ENCODE measurements at regions not wholly inside any gene's neighbourhood (a gene's known extent, or its start where the extent isn't known, plus 50 kb on each side); places are given as distances from the start of the nearest gene placed in this dataset.

DNA sequence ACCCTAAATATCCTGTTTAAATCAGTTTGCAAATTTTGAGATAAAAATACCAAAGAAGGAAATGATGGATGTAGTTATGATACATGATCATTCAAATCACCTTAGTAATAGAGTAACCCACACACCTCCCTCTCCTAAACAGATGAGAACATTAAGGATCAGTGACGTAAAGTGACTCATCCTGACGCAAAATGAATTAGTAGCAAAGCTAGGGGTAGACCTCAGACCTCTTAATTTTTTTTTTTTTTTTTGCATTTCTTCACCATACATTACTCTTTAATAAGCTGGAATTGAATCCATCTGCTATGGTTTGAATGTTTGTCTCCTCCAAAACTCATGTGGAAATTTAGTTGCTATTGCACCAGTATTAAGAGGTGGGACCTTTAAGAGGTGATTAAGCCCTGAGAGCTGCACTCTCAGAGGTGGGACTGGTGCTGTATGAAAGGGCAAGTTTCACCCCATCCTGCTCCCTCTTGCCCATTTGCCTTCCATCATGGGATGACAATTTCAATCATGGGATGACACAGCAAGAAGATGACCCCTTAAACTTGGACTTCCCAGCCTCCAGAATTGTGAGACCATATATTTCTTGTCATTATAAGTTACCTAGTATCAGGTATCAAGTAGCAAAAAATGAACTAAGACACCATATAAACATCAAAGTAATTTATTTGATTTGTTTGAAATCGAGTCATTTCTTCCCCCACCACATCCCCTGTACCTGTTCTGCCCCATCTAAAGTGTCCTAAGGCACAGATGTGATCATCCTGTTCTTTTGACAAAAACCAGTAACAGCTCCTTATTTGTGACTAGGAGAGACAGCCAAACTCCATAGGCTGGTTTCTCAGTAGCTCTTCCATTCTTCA lies 114.6 kb upstream of the DUSP10 start:
- no peak for DNase-seq
- no peaks in the 10 kb centered on the region for H3K36me3 Mint-ChIP-seq (ENCODE audit: low read depth)
- H3K4me3 Mint-ChIP-seq: no peak overlapping the region
- peaks cover 3% of the 10 kb centered on the region for H3K9me3 Mint-ChIP-seq
- no peak overlapping the region for H3K27ac Mint-ChIP-seq
- no peaks in the 10 kb centered on the region for H3K27me3 Mint-ChIP-seq
- intact Hi-C loops (cut with micrococcal nuclease): no loop called here
- H3K4me1 Mint-ChIP-seq: peaks cover 6% of the 10 kb centered on the region

DNA sequence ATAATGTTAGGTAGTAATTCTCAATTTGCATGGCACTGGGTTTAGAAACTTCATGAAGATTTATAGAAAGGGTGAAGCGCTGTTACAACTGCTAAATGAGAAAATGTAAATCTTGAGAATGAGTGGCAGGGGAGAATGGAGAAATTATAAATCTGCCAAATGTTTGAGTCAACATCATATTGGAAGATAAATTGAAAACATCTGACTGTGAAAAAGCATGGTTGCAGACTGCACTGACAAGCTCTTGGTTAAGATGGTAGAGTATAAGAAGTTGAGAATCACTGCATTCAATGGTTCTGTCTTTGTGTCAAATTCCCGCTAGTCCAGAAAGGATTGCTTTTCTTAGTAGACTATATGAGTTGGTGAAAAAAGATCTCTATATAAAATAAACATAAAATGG lies 113.3 kb upstream of the DUSP10 start:
- Mint-ChIP-seq H3K36me3 (ENCODE audit: low read depth) (no peaks in the 10 kb centered on the region), H3K27ac (no peak overlapping the region), H3K4me1 (peaks cover 9% of the 10 kb centered on the region), H3K9me3 (peaks cover 3% of the 10 kb centered on the region), H3K4me3 (no peak overlapping the region), H3K27me3 (no peaks in the 10 kb centered on the region)
- intact Hi-C loops (cut with micrococcal nuclease): no loop called here
- DNase-seq: no peak

DNA sequence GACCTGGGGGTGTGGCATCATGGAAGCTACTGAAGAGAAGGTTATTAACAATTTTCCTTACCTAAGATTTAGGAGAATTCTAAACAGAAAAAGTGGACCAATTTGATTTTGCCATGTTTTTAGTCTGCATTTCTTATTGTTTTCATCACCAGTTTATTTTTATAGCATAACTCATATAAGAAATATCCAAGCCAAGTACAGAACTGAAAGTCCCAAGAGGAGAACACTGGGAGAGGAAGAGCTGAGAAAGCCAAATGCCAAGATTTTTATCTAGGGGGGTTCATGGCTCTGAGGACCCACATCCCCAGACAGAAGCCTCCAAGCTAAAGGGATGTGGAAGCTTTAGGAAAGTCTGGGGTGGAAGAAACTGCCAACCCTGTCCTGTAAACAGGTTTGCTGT lies 109.4 kb upstream of the DUSP10 start:
- Mint-ChIP-seq H3K4me1 (peaks cover 3% of the 10 kb centered on the region), H3K27me3 (no peaks in the 10 kb centered on the region), H3K36me3 (ENCODE audit: low read depth) (no peaks in the 10 kb centered on the region)

DNA sequence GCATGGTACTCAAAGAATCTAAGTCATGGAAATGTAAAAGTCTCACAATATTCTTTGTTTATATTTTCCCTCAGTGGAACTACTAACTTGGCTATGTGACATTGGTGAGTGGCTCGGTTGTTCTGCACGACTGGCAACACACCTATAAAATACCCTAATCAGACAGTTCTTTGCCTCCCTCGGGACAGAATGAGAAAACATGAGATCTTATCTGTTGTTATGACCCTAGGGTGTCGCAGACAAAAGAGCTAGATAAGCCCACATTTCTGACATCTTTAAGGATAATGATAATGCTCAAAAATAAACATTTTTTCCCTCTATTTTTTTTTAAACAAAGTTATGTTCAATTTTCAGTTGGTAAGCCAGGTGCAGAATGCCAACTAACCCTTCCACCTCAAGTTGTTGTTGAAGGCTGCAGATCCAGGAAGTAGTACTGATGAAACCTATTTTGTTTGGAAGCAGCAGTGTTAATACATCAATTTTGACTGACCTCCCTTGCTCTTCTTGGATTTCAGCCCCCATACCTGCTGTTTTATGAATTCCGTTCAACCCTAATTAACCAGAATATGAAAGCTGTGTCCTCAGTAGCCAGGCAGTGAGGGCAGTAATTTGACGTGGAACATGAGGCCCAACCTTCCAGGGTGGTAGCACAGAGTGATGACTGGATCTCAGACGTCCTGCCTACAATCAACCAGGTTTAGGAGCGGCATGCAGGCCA lies 108.7 kb upstream of the DUSP10 start:
- Mint-ChIP-seq H3K27me3 (no peaks in the 10 kb centered on the region), H3K36me3 (ENCODE audit: low read depth) (no peaks in the 10 kb centered on the region), H3K9me3 (peaks cover 3% of the 10 kb centered on the region), H3K27ac (no peak overlapping the region), H3K4me3 (no peak overlapping the region), H3K4me1 (peaks cover 3% of the 10 kb centered on the region)
- intact Hi-C loops (cut with micrococcal nuclease): no loop called here
- DNase-seq: no peak

More for the DNA sequence above, 109.4 kb upstream of the DUSP10 start:
- no peak overlapping the region for H3K27ac Mint-ChIP-seq
- H3K4me3 Mint-ChIP-seq: no peak overlapping the region
- DNase-seq: no peak
- intact Hi-C loops (cut with micrococcal nuclease): no loop called here
- peaks cover 3% of the 10 kb centered on the region for H3K9me3 Mint-ChIP-seq

DNA sequence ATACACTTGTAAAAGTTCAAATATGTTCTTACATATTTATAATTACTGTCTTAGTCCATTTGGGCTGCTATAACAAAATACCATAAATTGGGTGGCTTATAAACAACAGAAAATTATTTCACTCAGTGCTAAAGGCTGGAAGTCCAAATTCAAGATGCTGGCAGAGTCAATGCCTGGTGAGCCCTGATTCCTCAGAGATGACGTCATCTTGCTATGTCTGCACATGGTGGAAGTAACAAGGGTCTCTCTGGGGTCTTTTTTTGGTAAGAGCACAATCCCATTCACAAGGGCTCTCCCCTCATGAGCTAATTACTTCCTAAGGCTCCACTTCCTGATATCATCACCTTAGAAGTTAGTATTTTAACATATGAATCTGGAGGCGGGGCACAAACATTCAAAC lies 108.0 kb upstream of the DUSP10 start:
- intact Hi-C loops (cut with micrococcal nuclease): no loop called here
- Mint-ChIP-seq H3K4me1 (peaks cover 3% of the 10 kb centered on the region), H3K36me3 (ENCODE audit: low read depth) (no peaks in the 10 kb centered on the region), H3K27me3 (no peaks in the 10 kb centered on the region), H3K27ac (no peak overlapping the region), H3K4me3 (no peak overlapping the region), H3K9me3 (peaks cover 3% of the 10 kb centered on the region)
- no peak for DNase-seq

DNA sequence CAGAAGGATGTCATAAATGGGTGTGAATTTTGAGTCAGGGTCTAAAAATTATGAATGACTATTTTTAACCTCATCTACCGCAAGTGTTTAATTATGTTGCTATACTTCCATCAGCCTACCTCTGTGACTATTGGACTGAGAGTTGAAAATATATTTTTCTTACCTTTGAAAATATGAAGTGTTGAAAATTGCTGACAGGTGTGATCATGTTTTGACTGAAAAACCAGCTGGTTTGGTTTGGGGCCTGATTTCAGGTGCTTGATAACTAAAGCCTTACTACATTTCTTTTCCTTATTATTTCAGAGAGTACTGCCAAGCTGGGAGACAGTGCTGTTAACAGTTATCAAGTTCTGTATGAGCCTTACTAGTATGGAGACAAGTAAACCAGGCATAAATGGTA lies 107.2 kb upstream of the DUSP10 start:
- no peaks in the 10 kb centered on the region for H3K36me3 Mint-ChIP-seq (ENCODE audit: low read depth)
- no peak overlapping the region for H3K4me3 Mint-ChIP-seq
- no peaks in the 10 kb centered on the region for H3K27me3 Mint-ChIP-seq
- DNase-seq: no peak
- peaks cover 3% of the 10 kb centered on the region for H3K9me3 Mint-ChIP-seq
- H3K27ac Mint-ChIP-seq: no peak overlapping the region
- H3K4me1 Mint-ChIP-seq: peaks cover 3% of the 10 kb centered on the region
- intact Hi-C loops (cut with micrococcal nuclease): no loop called here

DNA sequence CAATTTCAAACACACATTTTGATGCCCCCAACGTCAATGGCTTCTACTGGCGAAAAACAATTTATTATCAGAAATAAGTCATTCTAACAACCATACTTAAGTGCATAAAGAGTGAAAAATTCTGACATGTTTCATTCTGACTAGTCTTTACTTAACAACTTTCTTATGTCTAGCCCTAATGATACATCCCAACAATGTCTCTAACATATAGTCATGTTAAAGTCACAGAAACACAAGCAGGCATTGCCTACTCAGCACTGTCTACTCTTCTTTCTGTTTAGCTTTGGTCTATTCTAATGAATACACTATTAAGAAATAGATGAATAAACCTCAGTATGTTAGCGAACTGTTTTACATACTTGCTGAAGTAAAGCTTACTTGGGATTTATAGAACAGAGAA lies 105.8 kb upstream of the DUSP10 start:
- Mint-ChIP-seq H3K4me1 (peaks cover 3% of the 10 kb centered on the region), H3K36me3 (ENCODE audit: low read depth) (no peaks in the 10 kb centered on the region), H3K4me3 (no peak overlapping the region), H3K27me3 (no peaks in the 10 kb centered on the region), H3K9me3 (peaks cover 2% of the 10 kb centered on the region), H3K27ac (no peak overlapping the region)
- no peak for DNase-seq
- intact Hi-C loops (cut with micrococcal nuclease): no loop called here

DNA sequence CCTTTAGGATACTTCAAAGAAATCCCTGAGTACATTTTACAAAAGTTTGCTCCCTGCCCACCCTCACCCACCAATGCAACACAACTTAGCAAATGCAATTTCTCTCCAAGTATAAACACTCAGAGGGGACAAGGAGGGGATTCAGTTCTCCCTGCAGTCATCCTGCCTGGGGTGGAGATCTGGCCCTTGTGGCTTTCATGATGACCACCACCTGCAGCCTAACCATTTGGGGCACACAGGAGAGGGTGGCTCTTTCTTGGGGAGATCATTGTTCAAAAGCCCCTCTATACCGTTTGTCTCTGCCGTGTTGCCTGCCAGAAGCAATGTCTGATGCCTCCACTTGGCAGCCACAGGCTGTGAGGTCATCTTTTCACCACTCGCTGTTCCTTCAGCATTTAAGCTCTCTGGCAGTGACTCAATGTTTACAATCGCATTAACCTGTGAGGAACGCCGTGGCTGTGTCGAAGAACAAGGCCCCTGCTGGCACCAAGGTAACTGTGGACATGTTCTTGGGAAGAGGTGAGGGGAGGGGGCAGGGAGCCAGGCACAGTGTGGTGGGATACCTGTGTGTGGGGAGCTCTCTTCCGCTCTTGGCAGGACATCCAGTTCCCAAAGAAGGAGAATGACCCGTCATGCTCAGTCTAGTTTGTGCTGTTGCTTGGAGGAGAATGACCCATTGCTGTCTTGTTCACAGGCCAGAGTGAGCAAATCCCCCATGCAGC lies 103.9 kb upstream of the DUSP10 start:
- DNase-seq: no peak
- intact Hi-C loops (cut with micrococcal nuclease): no loop called here
- Mint-ChIP-seq H3K4me1 (peaks cover 6% of the 10 kb centered on the region), H3K36me3 (ENCODE audit: low read depth) (no peaks in the 10 kb centered on the region), H3K27ac (no peak overlapping the region), H3K4me3 (no peak overlapping the region), H3K9me3 (no peaks in the 10 kb centered on the region), H3K27me3 (no peaks in the 10 kb centered on the region)

DNA sequence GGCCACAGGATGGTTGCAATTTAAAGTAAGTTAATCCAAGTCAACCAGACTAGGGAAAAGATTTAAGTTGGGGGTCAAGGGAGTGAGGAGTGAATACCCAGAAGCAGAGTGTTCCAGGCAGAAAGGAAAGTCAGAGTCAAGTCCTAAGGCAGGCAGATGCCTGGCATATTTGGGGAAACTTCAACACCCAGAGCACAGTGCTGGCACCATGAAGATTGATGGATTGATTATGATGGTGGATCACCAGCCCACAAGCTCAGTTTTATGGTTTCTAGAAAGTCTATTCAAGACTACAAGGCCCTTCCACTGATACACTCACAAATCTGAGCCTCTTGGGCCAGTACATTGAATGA lies 100.1 kb upstream of the DUSP10 start:
- no peak overlapping the region for H3K27ac Mint-ChIP-seq
- H3K9me3 Mint-ChIP-seq: no peaks in the 10 kb centered on the region
- no peaks in the 10 kb centered on the region for H3K27me3 Mint-ChIP-seq
- no peak for DNase-seq
- intact Hi-C loops (cut with micrococcal nuclease): no loop called here
- H3K36me3 Mint-ChIP-seq (ENCODE audit: low read depth): peaks cover 1% of the 10 kb centered on the region
- no peak overlapping the region for H3K4me3 Mint-ChIP-seq
- H3K4me1 Mint-ChIP-seq: peaks cover 35% of the 10 kb centered on the region

DNA sequence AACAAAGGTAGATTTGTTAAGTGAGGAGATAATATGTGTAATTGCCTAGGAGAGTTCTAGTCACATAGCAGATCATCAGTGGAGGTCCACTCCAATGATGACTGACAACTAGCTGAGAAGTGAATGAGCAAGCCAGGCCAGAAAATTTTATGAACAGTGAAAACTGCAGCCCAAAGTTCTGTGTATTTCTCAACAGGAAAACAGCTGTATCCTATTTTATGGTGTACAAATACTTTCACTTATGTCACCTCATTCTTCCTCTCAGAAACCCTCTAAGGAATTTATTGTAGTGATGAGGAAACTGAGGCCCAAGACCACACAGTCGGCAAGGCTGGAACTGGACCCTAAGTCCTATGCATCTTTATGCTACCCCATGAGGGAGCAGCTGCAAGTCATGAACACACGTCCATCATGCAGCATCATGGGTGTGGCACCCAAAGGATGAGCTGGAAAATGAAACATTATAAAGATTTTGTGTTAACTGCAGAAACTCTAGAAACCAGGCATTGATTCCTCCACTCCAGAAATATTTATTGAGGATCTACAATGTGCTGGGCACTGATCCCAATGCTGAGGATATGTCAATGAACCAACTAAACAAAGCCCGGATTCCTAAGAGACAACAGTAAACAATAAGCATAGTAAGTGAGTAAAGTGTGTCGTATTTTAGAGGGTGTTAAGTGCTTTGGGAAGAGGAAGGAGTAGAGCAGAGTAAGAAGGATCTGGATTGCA lies 99.5 kb upstream of the DUSP10 start:
- intact Hi-C loops (cut with micrococcal nuclease): no loop called here
- Mint-ChIP-seq H3K27me3 (no peaks in the 10 kb centered on the region), H3K4me3 (no peak overlapping the region), H3K9me3 (no peaks in the 10 kb centered on the region), H3K4me1 (peaks cover 38% of the 10 kb centered on the region), H3K36me3 (ENCODE audit: low read depth) (peaks cover 1% of the 10 kb centered on the region), H3K27ac (peak overlapping the region; percentile 80)
- DNase-seq: no peak

DNA sequence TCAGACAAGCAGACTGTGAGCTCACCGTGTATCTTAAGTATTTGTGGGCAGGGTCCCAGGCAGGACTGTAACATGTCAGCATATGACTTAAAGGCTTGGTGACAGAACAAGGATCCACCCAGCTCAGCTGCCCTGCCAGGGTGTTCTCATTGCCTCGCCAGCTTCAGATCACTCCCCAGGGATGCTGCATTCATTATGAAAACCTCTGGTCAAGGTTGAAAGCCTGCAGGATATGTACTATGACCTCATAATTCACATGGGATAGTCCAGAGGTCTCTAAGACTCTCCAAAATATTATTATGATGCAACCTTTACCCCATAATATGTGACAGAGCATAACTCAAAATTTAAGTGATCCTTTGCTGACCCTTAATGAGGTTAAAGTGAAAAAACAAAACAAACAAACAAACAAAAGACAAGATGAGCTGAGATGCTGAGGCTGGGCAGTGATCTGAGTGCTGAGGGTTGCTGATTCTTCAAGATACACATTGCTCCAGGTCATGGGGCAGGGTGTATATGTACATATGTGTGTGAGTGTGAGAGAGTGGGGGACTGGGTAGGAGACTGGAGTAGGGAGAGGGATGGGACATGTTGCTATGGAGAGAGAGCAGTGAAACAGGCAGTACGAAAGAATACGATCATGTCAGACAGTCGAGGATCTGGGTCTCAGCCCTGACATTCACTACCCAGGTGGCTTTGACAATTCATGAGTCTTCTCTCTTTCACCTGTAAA lies 98.8 kb upstream of the DUSP10 start:
- no peaks in the 10 kb centered on the region for H3K27me3 Mint-ChIP-seq
- intact Hi-C loops (cut with micrococcal nuclease): loop anchor here (1.0 kb wide), 1 partner anchor 11 kb away; no protein-coding TSS in a partner anchor
- H3K9me3 Mint-ChIP-seq: no peaks in the 10 kb centered on the region
- DNase-seq: peak; percentile 54
- peak overlapping the region; percentile 80 for H3K27ac Mint-ChIP-seq
- peaks cover 1% of the 10 kb centered on the region for H3K36me3 Mint-ChIP-seq (ENCODE audit: low read depth)
- no peak overlapping the region for H3K4me3 Mint-ChIP-seq
- H3K4me1 Mint-ChIP-seq: peaks cover 42% of the 10 kb centered on the region

DNA sequence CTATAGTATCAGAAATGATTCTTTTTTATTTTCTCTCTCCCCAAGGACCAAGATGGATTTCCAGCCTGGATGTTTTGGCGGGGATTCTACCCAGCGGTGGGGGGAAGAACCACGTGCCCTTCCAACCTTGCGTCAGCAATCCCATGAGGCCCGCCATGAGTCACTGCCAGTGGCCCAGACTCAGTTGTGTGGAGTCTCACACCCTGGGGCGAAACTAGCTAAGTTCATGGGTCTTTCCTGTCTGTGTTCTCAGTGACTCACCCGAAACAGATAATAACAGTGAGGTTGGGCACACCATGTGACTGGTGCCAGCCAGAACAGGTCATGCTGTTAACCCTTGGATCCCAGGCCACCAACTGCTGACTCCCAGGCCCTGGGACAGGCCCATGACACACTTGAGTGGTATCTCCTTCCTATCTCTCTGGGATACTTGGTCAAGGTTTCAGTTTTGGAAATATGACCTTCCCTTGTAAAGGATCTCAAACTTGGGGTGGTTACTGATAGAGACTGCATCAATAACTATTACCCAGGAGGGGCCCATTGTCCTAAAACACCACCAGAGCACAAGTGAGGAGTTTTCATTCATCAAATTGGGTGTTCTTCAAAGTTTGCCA lies 98.0 kb upstream of the DUSP10 start:
- peaks cover 49% of the 10 kb centered on the region for H3K4me1 Mint-ChIP-seq
- intact Hi-C loops (cut with micrococcal nuclease): loop anchor here (1.0 to 10.0 kb wide), 7 partner anchors 11 to 1795 kb away; partner anchors contain the start of genes DUSP10 and EPRS1
- no peaks in the 10 kb centered on the region for H3K9me3 Mint-ChIP-seq
- peak; percentile 79 for DNase-seq
- no peak overlapping the region for H3K4me3 Mint-ChIP-seq
- peak overlapping the region; percentile 80 for H3K27ac Mint-ChIP-seq
- peaks cover 1% of the 10 kb centered on the region for H3K36me3 Mint-ChIP-seq (ENCODE audit: low read depth)
- no peaks in the 10 kb centered on the region for H3K27me3 Mint-ChIP-seq

Data from activated CD4-positive, alpha-beta T cell treated with anti-CD3 and anti-CD28 coated beads, Interleukin-2, amount 10 ng/mL, durations not matched to agents 24 days and 14 days (primary cell).